Pancreas (tissue), 10 donors: ENCODE measurements at regions not wholly inside any gene's neighbourhood (a gene's known extent, or its start where the extent isn't known, plus 50 kb on each side); places are given as distances from the start of the nearest gene placed in this dataset.

Experiments
- ATAC-seq, 4 donors: fragments of 200-7000 bp; cut with Tn5 transposase; one replicate each; pipeline versions ENCODE4 v1.8.0 to v1.9.1; 2020; ENCODE audit warnings: mild to moderate bottlenecking in 4 of 4, moderate library complexity in 4 of 4
- DNase-seq, 6 donors: peaks; one replicate each; pipeline ENCODE4 v3.0.0-alpha.2; 2020
- FAIRE-seq: peaks from 2 replicates; lab custom pipeline; 2012; peaks lifted over from hg19 to GRCh38; lab: Jason Lieb, UNC
- H3K27ac ChIP-seq, 4 donors: fragments of 200-600 bp; sonication (generic); 1 replicate in 3 of 4; 2 replicates in 1 of 4; pipeline versions ENCODE4 v1.5.0 to v1.8.0; 2020
- H3K27me3 ChIP-seq, 4 donors: fragments of 200-600 bp; one replicate each; pipeline ENCODE4 v1.8.0; 2021
- H3K36me3 ChIP-seq, 3 donors: fragments of 200-600 bp; sonication (generic) in 1 of 3; one replicate each; pipeline versions ENCODE4 v1.5.0 to v1.8.0; 2020 to 2021
- H3K4me1 ChIP-seq, 3 donors: fragments of 200-600 bp; one replicate each; pipeline ENCODE4 v1.8.0; 2021
- H3K4me3 ChIP-seq, 4 donors: fragments of 200-600 bp; sonication (generic) in 2 of 4; one replicate each; pipeline versions ENCODE4 v1.5.0 to v1.8.0; 2020 to 2021
- H3K9me3 ChIP-seq, 4 donors: fragments of 200-600 bp; one replicate each; pipeline ENCODE4 v1.8.0; 2021
- WGBS, 2 donors: extraction: QIAGEN DNeasy Blood & Tissue Kit; methylation state at CpG; one replicate each; pipeline ENCODE4 v1.1.7; 2013; 5-methylcytosine and 5-hydroxymethylcytosine counted together
- intact Hi-C, 3 donors: fragments of 100-400 bp; cut with DNase I; formaldehyde crosslinking; loops; one replicate each; pipeline versions ENCODE4 v1.11.1 to v1.14.2; 2022
- TF ChIP-seq, protein P1 (sequence below), 4 donors: fragments of 200-600 bp; sonication (generic) in 3 of 4; IDR thresholded peaks; one replicate each; pipeline versions ENCODE4 v1.5.0 to v1.8.0; 2021; ENCODE audit warnings: antibody characterized with exemption in 4 of 4
- donor health status: healthy with polysubstance abuse.
- donor health status: DM: no; HTN: no; CAD: no; lungs with moderate emphysema.
- donor health status: DM: no; HTN: no; CAD: no.
- donor health status: control.
- donor health status: control.
- donor health status: Bipolar disorder and iron deficiency.
- donor health status: DM: yes; HTN: yes; CAD: no.
- donor health status: DM: no; HTN: no; CAD: no.
- donor health status: DM: no; HTN: no; CAD: no.
- donor health status: DM: yes; HTN: yes; CAD: no.

DNA sequence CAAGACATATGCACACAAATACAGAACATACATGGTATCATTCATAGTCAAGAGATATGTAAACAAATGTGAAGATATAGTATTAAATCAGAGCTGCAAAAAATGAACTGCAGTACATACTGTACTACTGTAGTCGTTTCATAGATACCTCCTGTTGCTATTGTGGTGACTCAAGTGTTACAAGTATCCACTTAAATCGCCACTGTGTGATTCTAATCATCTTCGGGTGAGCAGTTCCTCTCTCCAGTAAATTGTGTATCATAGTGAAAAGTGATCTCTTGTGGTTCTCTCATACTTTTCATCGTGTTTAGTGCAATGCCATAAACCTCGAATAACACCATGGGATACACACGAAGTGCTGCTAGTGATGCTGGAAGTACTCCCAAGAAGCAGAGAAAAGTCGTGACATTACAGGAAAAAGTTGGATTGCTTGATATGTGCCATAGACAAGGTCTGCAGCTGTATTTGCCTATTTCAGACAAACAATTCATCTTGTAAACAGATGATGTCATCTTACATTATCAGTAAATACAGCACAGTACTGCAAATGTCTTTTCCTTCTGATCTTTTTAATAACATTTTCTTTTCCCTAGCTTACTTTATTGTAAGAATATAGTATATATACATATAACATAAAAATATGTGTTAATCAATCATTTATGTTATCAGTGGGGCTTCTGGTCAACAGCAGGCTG is 222.2 kb downstream of the BCL11A start:
- ATAC-seq (no peak), FAIRE-seq (no peak), DNase-seq (no peak)
- Histone ChIP-seq H3K27me3 (no peaks in the 10 kb centered on the region), H3K27ac (no peak overlapping the region), H3K4me1 (no peaks in the 10 kb centered on the region), H3K9me3 (no peaks in the 10 kb centered on the region), H3K36me3 (no peaks in the 10 kb centered on the region), H3K4me3 (no peak overlapping the region)
- WGBS, 2 donors, result 67 to 71% methylated on average over 7 of the region's 7 CpGs
- TF ChIP-seq, protein P1, sequence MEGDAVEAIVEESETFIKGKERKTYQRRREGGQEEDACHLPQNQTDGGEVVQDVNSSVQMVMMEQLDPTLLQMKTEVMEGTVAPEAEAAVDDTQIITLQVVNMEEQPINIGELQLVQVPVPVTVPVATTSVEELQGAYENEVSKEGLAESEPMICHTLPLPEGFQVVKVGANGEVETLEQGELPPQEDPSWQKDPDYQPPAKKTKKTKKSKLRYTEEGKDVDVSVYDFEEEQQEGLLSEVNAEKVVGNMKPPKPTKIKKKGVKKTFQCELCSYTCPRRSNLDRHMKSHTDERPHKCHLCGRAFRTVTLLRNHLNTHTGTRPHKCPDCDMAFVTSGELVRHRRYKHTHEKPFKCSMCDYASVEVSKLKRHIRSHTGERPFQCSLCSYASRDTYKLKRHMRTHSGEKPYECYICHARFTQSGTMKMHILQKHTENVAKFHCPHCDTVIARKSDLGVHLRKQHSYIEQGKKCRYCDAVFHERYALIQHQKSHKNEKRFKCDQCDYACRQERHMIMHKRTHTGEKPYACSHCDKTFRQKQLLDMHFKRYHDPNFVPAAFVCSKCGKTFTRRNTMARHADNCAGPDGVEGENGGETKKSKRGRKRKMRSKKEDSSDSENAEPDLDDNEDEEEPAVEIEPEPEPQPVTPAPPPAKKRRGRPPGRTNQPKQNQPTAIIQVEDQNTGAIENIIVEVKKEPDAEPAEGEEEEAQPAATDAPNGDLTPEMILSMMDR (IDR thresholded peaks at IDR 0.05), result no peak
- intact Hi-C loops, result no loop called here

DNA sequence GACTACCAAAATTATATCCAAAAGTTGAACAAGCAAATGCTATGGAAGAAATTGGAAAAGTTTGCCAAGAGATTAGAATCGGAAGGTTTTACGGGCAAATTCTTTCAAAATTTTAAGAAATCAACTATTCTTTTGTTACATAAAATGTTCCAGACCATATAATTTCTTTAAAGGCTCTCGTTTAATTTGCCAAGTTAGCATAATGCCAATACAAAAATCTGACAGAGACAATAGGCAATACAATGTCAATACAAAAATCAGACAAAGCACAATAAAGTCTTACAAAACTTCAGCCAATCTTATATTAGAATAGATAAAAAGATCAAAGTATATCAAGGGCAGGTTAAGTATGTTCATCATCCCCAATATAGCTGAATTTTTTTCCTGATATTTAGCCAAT is 224.2 kb downstream of the BCL11A start:
- TF ChIP-seq, protein P1 (IDR thresholded peaks at IDR 0.05), result no peak
- no peak for ATAC-seq
- intact Hi-C loops, result no loop called here
- no peaks in the 10 kb centered on the region for H3K9me3 ChIP-seq
- no peak overlapping the region for H3K27ac ChIP-seq
- H3K27me3 ChIP-seq, result no peaks in the 10 kb centered on the region
- FAIRE-seq, result no peak
- DNase-seq, result no peak
- H3K4me1 ChIP-seq, result no peaks in the 10 kb centered on the region
- 92 to 96% methylated on average over 3 of the region's 3 CpGs for WGBS, 2 donors
- no peaks in the 10 kb centered on the region for H3K36me3 ChIP-seq
- H3K4me3 ChIP-seq, result no peak overlapping the region

DNA sequence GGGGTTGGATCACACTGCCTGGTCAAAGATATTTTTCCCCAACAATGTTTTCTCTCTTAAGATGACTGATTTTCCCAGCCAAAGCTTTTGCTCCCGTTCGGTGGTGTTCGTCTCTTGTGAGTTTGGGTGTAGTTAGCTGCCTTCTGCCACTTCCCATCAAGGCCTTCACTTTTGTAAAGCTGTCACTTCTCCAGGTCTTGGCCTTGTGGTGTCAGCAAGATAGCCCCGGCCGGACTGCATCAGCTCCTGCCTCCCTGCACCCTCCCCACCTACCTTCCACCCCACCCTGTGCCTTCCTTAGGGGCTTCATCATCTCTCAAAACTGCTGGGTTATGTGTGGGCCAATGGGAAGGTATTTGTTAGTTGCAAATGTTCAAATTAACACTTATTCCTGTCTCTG is 228.9 kb downstream of the BCL11A start:
- no peak overlapping the region for H3K27ac ChIP-seq

DNA sequence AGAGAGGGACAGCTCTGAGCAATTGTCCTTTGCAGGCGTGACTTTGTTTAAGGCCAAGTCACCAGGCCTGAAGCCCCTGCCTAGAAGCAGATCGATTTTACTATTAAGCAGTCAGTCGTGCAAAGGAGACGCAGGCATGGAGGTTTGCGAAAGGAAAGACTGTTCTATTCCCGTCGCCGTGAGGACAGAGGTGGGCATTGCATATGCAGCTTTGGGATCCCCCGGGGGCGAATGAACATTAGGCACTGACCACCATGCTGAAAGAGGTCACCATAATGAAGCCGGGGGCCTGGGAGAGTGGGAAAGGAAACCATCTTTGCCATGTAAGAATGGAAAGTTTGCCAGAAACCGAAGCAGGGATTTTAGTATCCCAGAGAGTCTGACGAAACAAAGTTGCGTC is 231.6 kb downstream of the BCL11A start:
- intact Hi-C loops, result no loop called here
- no peaks in the 10 kb centered on the region for H3K9me3 ChIP-seq
- FAIRE-seq, result no peak
- peaks cover 0 to 3% (median 0%) of the 10 kb centered on the region in 3 donors for H3K4me1 ChIP-seq
- H3K27me3 ChIP-seq, result no peaks in the 10 kb centered on the region
- H3K36me3 ChIP-seq, result no peaks in the 10 kb centered on the region
- TF ChIP-seq, protein P1 (IDR thresholded peaks at IDR 0.05), result no peak
- H3K4me3 ChIP-seq, result no peak overlapping the region
- 83 to 91% methylated on average over 14 of the region's 14 CpGs for WGBS, 2 donors
- ATAC-seq, result no peak
- no peak overlapping the region for H3K27ac ChIP-seq
- DNase-seq, result no peak

More for the DNA sequence above, 228.9 kb downstream of the BCL11A start:
- TF ChIP-seq, protein P1 (IDR thresholded peaks at IDR 0.05), result no peak
- WGBS, 2 donors, result 79 to 81% methylated on average over 5 of the region's 5 CpGs
- Histone ChIP-seq H3K4me1 (no peaks in the 10 kb centered on the region), H3K27me3 (no peaks in the 10 kb centered on the region), H3K9me3 (no peaks in the 10 kb centered on the region), H3K36me3 (no peaks in the 10 kb centered on the region), H3K4me3 (no peak overlapping the region)
- intact Hi-C loops, result no loop called here
- no peak for FAIRE-seq
- no peak for DNase-seq
- ATAC-seq, result no peak

DNA sequence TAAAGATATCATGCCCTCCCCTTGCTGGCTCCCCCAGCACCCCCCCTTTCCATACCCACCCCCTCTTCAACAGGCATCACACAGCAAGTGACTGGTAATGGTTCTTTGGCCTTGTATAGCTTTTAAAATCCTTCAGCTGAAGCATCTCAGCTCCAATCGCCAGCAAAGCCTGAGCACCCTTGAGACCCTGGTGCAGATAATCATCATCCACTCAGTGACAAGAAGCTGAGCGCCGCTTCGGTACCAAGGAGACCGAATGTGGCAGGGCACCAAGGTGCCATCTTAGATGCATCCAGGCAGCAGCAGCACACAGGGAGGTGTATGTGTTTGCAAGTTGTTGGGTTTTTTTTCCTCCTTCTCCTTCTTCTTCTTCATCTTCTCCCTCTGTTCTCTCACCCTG is 232.7 kb downstream of the BCL11A start:
- Histone ChIP-seq H3K4me1 (peaks cover 0 to 6% (median 3%) of the 10 kb centered on the region in 3 donors), H3K27me3 (no peaks in the 10 kb centered on the region), H3K27ac (no peak overlapping the region), H3K9me3 (no peaks in the 10 kb centered on the region), H3K4me3 (no peak overlapping the region), H3K36me3 (no peaks in the 10 kb centered on the region)
- TF ChIP-seq, protein P1 (IDR thresholded peaks at IDR 0.05), result no peak
- intact Hi-C loops, result no loop called here
- DNase-seq (no peak), ATAC-seq (no peak), FAIRE-seq (no peak)
- 90 to 91% methylated on average over 5 of the region's 5 CpGs for WGBS, 2 donors
